H1 (cell line): ENCODE measurements at regions not wholly inside any gene's neighbourhood (a gene's known extent, or its start where the extent isn't known, plus 50 kb on each side); places are given as distances from the start of the nearest gene placed in this dataset.

Experiments
- CREB1 ChIP-seq: IDR thresholded peaks from 2 replicates; pipeline ENCODE4 v1.6.1; 2012; ENCODE audit warnings: inconsistent platforms
- EZH2 ChIP-seq: fragments of 200-600 bp; sonication (generic); IDR thresholded peaks from 2 replicates; pipeline ENCODE4 v1.7.1; 2012; ENCODE audit warnings: low read depth, mild to moderate bottlenecking, moderate library complexity, low read length, inconsistent platforms; ENCODE audit not compliant: severe bottlenecking
- NRF1 ChIP-seq: IDR thresholded peaks from 2 replicates; pipeline ENCODE4 v1.6.1; 2011; ENCODE audit warnings: mild to moderate bottlenecking, low read depth, low read length, improper control_type of control experiment
- POLR2A ChIP-seq, 2 experiments: IDR thresholded peaks; 1 replicate in 1 of 2; 2 replicates in 1 of 2; pipeline ENCODE4 v1.6.1; 2011; ENCODE audit warnings: low read depth in 2 of 2, low read length in 2 of 2, mild to moderate bottlenecking in 2 of 2; ENCODE audit errors: control extremely low read depth in 1 of 2
- TAF1 ChIP-seq: IDR thresholded peaks from 2 replicates; pipeline ENCODE4 v1.6.1; 2011; ENCODE audit warnings: mild to moderate bottlenecking, low read depth, low read length
- TF ChIP-seq, protein P1 (sequence below), 3 experiments: IDR thresholded peaks; 1 replicate in 2 of 3; 2 replicates in 1 of 3; pipeline versions ENCODE4 v1.5.1 to v1.6.1; 2011; ENCODE audit warnings: low read length in 3 of 3, mild to moderate bottlenecking in 3 of 3, inconsistent platforms in 2 of 3, low read depth in 1 of 3, moderate library complexity in 1 of 3; ENCODE audit not compliant: insufficient read depth in 1 of 3; ENCODE audit errors: control extremely low read depth in 1 of 3

DNA sequence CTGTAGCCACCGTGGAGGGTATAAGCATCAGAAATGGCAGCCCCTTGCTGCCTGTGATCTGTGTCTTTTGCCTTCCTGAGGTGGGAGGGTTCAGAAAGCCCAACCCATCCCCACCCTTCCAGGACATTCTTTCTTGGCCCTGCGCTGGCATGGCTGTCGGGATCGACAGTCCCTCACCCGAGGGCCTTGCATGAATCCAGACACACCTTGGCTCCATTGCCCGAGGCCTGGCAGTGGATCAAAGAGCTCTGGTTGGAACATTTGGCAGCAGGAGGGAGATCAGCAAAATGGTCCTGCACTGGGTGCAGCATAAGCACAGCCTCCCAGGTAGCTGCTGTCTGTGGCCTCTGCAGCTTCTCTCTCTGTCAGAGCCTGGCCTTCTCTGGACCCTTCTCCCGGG is 246.6 kb upstream of the MAF start:
- TF ChIP-seq EZH2, result no peak
- TF ChIP-seq, protein P1, sequence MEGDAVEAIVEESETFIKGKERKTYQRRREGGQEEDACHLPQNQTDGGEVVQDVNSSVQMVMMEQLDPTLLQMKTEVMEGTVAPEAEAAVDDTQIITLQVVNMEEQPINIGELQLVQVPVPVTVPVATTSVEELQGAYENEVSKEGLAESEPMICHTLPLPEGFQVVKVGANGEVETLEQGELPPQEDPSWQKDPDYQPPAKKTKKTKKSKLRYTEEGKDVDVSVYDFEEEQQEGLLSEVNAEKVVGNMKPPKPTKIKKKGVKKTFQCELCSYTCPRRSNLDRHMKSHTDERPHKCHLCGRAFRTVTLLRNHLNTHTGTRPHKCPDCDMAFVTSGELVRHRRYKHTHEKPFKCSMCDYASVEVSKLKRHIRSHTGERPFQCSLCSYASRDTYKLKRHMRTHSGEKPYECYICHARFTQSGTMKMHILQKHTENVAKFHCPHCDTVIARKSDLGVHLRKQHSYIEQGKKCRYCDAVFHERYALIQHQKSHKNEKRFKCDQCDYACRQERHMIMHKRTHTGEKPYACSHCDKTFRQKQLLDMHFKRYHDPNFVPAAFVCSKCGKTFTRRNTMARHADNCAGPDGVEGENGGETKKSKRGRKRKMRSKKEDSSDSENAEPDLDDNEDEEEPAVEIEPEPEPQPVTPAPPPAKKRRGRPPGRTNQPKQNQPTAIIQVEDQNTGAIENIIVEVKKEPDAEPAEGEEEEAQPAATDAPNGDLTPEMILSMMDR (IDR thresholded peaks at IDR 0.05; ENCODE audit: control extremely low read depth in 1 of 3, insufficient read depth in 1 of 3, low read depth in 1 of 3, low read length in 3 of 3), result no peak
- TF ChIP-seq CREB1, result no peak
- TF ChIP-seq NRF1, result no peak
- no peak for TF ChIP-seq TAF1
- TF ChIP-seq POLR2A (IDR thresholded peaks at IDR 0.05; ENCODE audit: control extremely low read depth in 1 of 2, low read depth in 2 of 2, low read length in 2 of 2), result no peak
